GM18517 (cell line): ENCODE measurements at regions not wholly inside any gene's neighbourhood (a gene's known extent, or its start where the extent isn't known, plus 50 kb on each side); places are given as distances from the start of the nearest gene placed in this dataset.

Source experiments
- ATAC-seq: cut with Tn5 transposase; IDR thresholded peaks from one replicate; pipeline ENCODE4 v1.9.1; 2021; ENCODE audit warnings: mild to moderate bottlenecking, moderate library complexity; ENCODE audit not compliant: unreplicated experiment

GRCh38 chr13:60627071-60627686, 230.2 kb downstream of the TDRD3 start:
- no peak for ATAC-seq
